ENCODE measurements at regions not wholly inside any gene's neighbourhood (a gene's known extent, or its start where the extent isn't known, plus 50 kb on each side); places are given as distances from the start of the nearest gene placed in this dataset.

- H3K4me1 ChIP-seq: no peaks in the 10 kb centered on the region
- H3K9me3 ChIP-seq: no peaks in the 10 kb centered on the region
- H3K36me3 ChIP-seq: no peaks in the 10 kb centered on the region
- H3K27ac ChIP-seq: no peak overlapping the region
- no peak overlapping the region for H3K4me3 ChIP-seq
- no peak for TF ChIP-seq CTCF (IDR thresholded peaks at IDR 0.05)
- intact Hi-C loops (cut with DNase I): no loop called here
- DNase-seq (ENCODE audit: low spot score in 2 of 2): no peak
- H3K27me3 ChIP-seq: no peaks in the 10 kb centered on the region
Measured at GRCh38 chr11:112727341-112727841, 233.8 kb upstream of the NCAM1 start.

GRCh38 chr11:112728288-112728687 is 232.9 kb upstream of the NCAM1 start:
- no peak overlapping the region for H3K4me3 ChIP-seq

GRCh38 chr11:112728716-112729115 is 232.5 kb upstream of the NCAM1 start:
- no peaks in the 10 kb centered on the region for H3K36me3 ChIP-seq
- DNase-seq (ENCODE audit: low spot score in 2 of 2): no peak
- no peak overlapping the region for H3K27ac ChIP-seq
- intact Hi-C loops (cut with DNase I): no loop called here
- no peaks in the 10 kb centered on the region for H3K9me3 ChIP-seq
- no peaks in the 10 kb centered on the region for H3K27me3 ChIP-seq
- no peak for TF ChIP-seq CTCF (IDR thresholded peaks at IDR 0.05)
- no peak overlapping the region for H3K4me3 ChIP-seq
- no peaks in the 10 kb centered on the region for H3K4me1 ChIP-seq

More at GRCh38 chr11:112728288-112728687, 232.9 kb upstream of the NCAM1 start:
- no peaks in the 10 kb centered on the region for H3K36me3 ChIP-seq
- no peak for TF ChIP-seq CTCF (IDR thresholded peaks at IDR 0.05)
- no peak for DNase-seq (ENCODE audit: low spot score in 2 of 2)
- intact Hi-C loops (cut with DNase I): no loop called here
- H3K4me1 ChIP-seq: no peaks in the 10 kb centered on the region
- no peak overlapping the region for H3K27ac ChIP-seq
- no peaks in the 10 kb centered on the region for H3K9me3 ChIP-seq
- no peaks in the 10 kb centered on the region for H3K27me3 ChIP-seq

DNA sequence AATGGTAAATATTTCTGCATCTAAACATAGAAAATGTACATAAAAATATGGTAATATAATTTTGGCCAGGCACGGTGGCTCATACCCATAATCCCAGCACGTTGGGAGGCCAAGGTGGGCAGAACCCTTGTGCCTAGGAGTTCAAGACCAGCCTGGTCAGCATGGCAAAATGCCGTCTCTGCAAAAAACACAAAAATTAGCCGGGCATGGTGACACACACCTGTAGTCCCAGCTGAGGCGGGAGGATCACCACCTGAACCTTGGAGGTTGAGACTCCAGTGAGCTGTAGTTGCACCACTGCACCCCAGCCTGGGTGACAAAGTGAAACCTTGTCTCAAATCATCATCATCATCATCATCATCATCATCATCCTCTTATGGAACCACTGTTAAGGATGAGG is 230.6 kb upstream of the NCAM1 start:
- no peaks in the 10 kb centered on the region for H3K9me3 ChIP-seq
- no peak overlapping the region for H3K4me3 ChIP-seq
- H3K4me1 ChIP-seq: no peaks in the 10 kb centered on the region
- H3K27ac ChIP-seq: no peak overlapping the region
- TF ChIP-seq CTCF (IDR thresholded peaks at IDR 0.05): no peak
- intact Hi-C loops (cut with DNase I): no loop called here
- no peaks in the 10 kb centered on the region for H3K27me3 ChIP-seq
- no peak for DNase-seq (ENCODE audit: low spot score in 2 of 2)
- H3K36me3 ChIP-seq: no peaks in the 10 kb centered on the region

DNA sequence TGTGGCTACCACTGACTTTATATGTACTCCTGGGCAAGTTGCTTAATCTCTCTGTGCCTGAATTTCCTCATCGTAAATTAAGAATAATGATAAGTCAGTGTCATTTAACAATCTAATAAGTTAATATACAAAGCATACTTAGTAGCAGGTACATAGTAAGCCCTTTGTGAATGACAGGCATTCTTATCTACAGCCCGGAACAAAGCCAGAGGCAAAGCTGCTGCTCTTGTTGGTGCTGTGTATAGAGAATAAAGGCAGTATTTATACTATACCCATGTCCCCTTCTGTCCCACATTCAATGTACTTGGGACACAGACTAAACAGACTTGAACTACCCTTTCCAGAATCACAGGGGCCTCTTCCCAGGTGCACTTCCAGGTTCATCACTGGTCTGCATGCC is 229.7 kb upstream of the NCAM1 start:
- Histone ChIP-seq H3K4me1 (no peaks in the 10 kb centered on the region), H3K9me3 (no peaks in the 10 kb centered on the region), H3K36me3 (no peaks in the 10 kb centered on the region), H3K4me3 (no peak overlapping the region), H3K27me3 (no peaks in the 10 kb centered on the region), H3K27ac (no peak overlapping the region)
- no peak for TF ChIP-seq CTCF (IDR thresholded peaks at IDR 0.05)
- DNase-seq (ENCODE audit: low spot score in 2 of 2): no peak
- intact Hi-C loops (cut with DNase I): no loop called here

- no peak for DNase-seq (ENCODE audit: low spot score in 2 of 2)
- intact Hi-C loops (cut with DNase I): no loop called here
Measured at GRCh38 chr11:112732031-112732430, 229.2 kb upstream of the NCAM1 start.

More at GRCh38 chr11:112732031-112732430, 229.2 kb upstream of the NCAM1 start:
- no peaks in the 10 kb centered on the region for H3K9me3 ChIP-seq
- TF ChIP-seq CTCF (IDR thresholded peaks at IDR 0.05): no peak
- H3K27ac ChIP-seq: no peak overlapping the region
- no peaks in the 10 kb centered on the region for H3K27me3 ChIP-seq
- H3K4me1 ChIP-seq: no peaks in the 10 kb centered on the region
- no peaks in the 10 kb centered on the region for H3K36me3 ChIP-seq
- H3K4me3 ChIP-seq: no peak overlapping the region
